Ishikawa (cell line): ENCODE measurements at regions not wholly inside any gene's neighbourhood (a gene's known extent, or its start where the extent isn't known, plus 50 kb on each side); places are given as distances from the start of the nearest gene placed in this dataset.

Source experiments
- CEBPB ChIP-seq: IDR thresholded peaks from 2 replicates; pipeline ENCODE4 v1.6.1; 2012
- CREB1 ChIP-seq: IDR thresholded peaks from 2 replicates; pipeline ENCODE4 v1.6.1; 2012; ENCODE audit warnings: low read depth
- EGR1 ChIP-seq: IDR thresholded peaks from 2 replicates; pipeline ENCODE4 v1.6.1; 2012
- EP300 ChIP-seq: IDR thresholded peaks from 2 replicates; pipeline ENCODE4 v1.6.1; 2012; ENCODE audit warnings: borderline replicate concordance
- FOXM1 ChIP-seq: IDR thresholded peaks from 2 replicates; pipeline ENCODE4 v1.6.1; 2012; ENCODE audit warnings: low read depth, borderline replicate concordance
- NFIC ChIP-seq: IDR thresholded peaks from 2 replicates; pipeline ENCODE4 v1.6.1; 2012
- RAD21 ChIP-seq: IDR thresholded peaks from 2 replicates; pipeline ENCODE4 v1.6.1; 2012; ENCODE audit warnings: low read depth
- TAF1 ChIP-seq: IDR thresholded peaks from 2 replicates; pipeline ENCODE4 v1.6.1; 2012; ENCODE audit warnings: low read depth, mild to moderate bottlenecking
- TCF12 ChIP-seq: IDR thresholded peaks from 2 replicates; pipeline ENCODE4 v1.6.1; 2012; ENCODE audit warnings: low read depth
- TEAD4 ChIP-seq: IDR thresholded peaks from 2 replicates; pipeline ENCODE4 v1.6.1; 2012
- YY1 ChIP-seq: IDR thresholded peaks from 2 replicates; pipeline ENCODE4 v1.6.1; 2012; ENCODE audit warnings: low read depth
- ZBTB7A ChIP-seq: IDR thresholded peaks from 2 replicates; pipeline ENCODE4 v1.6.1; 2012; ENCODE audit warnings: low read depth
- TF ChIP-seq, protein P1 (sequence below): IDR thresholded peaks from 2 replicates; pipeline ENCODE4 v1.6.1; 2012; ENCODE audit warnings: low read depth, mild to moderate bottlenecking
- TF ChIP-seq, protein P2 (sequence below): IDR thresholded peaks from 2 replicates; pipeline ENCODE4 v1.6.1; 2012
- TF ChIP-seq, protein P3 (sequence below): IDR thresholded peaks from 2 replicates; pipeline ENCODE4 v1.6.1; 2012

- TF ChIP-seq NFIC = no peak
- TF ChIP-seq, protein P1, sequence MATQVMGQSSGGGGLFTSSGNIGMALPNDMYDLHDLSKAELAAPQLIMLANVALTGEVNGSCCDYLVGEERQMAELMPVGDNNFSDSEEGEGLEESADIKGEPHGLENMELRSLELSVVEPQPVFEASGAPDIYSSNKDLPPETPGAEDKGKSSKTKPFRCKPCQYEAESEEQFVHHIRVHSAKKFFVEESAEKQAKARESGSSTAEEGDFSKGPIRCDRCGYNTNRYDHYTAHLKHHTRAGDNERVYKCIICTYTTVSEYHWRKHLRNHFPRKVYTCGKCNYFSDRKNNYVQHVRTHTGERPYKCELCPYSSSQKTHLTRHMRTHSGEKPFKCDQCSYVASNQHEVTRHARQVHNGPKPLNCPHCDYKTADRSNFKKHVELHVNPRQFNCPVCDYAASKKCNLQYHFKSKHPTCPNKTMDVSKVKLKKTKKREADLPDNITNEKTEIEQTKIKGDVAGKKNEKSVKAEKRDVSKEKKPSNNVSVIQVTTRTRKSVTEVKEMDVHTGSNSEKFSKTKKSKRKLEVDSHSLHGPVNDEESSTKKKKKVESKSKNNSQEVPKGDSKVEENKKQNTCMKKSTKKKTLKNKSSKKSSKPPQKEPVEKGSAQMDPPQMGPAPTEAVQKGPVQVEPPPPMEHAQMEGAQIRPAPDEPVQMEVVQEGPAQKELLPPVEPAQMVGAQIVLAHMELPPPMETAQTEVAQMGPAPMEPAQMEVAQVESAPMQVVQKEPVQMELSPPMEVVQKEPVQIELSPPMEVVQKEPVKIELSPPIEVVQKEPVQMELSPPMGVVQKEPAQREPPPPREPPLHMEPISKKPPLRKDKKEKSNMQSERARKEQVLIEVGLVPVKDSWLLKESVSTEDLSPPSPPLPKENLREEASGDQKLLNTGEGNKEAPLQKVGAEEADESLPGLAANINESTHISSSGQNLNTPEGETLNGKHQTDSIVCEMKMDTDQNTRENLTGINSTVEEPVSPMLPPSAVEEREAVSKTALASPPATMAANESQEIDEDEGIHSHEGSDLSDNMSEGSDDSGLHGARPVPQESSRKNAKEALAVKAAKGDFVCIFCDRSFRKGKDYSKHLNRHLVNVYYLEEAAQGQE = no peak
- no peak for TF ChIP-seq CEBPB
- TF ChIP-seq RAD21 = no peak
- no peak for TF ChIP-seq FOXM1
- TF ChIP-seq TCF12 = no peak
- TF ChIP-seq CREB1 = no peak
- TF ChIP-seq, protein P2, sequence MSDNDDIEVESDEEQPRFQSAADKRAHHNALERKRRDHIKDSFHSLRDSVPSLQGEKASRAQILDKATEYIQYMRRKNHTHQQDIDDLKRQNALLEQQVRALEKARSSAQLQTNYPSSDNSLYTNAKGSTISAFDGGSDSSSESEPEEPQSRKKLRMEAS = no peak
- no peak for TF ChIP-seq TAF1
- TF ChIP-seq TEAD4 = no peak
- TF ChIP-seq EP300 = no peak
Observed at GRCh38 chrX:98962996-98963395, 1447.1 kb downstream of the PCDH19 start.

DNA sequence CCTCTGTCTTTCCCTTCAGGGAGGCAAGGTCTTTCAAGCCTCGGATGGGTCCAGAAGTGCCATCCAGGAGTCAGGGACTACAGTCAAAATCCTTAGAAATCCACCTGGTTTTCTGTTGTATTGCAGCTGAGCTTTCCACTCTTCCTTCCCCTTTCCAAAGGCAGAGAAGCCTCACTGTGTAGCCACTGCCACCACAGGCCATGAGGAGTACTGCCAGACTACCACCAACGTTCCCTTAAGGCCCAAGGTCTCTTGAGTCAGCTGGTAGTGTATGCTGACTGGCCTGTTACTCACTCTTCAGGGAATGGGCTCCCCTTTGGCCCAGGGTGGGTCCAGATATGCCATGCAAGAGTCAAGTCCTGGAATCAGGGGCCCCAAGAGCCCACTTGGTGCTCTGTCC, 1454.1 kb downstream of the PCDH19 start:
- no peak for TF ChIP-seq CREB1
- TF ChIP-seq, protein P3, sequence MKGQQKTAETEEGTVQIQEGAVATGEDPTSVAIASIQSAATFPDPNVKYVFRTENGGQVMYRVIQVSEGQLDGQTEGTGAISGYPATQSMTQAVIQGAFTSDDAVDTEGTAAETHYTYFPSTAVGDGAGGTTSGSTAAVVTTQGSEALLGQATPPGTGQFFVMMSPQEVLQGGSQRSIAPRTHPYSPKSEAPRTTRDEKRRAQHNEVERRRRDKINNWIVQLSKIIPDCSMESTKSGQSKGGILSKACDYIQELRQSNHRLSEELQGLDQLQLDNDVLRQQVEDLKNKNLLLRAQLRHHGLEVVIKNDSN = no peak
- TF ChIP-seq, protein P2 = no peak
- no peak for TF ChIP-seq EP300
- no peak for TF ChIP-seq TCF12
- no peak for TF ChIP-seq RAD21
- no peak for TF ChIP-seq TEAD4
- TF ChIP-seq, protein P1 = no peak
- no peak for TF ChIP-seq EGR1
- no peak for TF ChIP-seq FOXM1
- TF ChIP-seq NFIC = no peak
- TF ChIP-seq CEBPB = no peak
- no peak for TF ChIP-seq ZBTB7A
- no peak for TF ChIP-seq TAF1
- TF ChIP-seq YY1 = no peak

GRCh38 chrX:98939456-98939855, 1470.6 kb downstream of the PCDH19 start:
- TF ChIP-seq, protein P1 = no peak
- TF ChIP-seq TCF12 (no peak), TAF1 (no peak), RAD21 (no peak), EGR1 (no peak), NFIC (no peak), TEAD4 (no peak)
- TF ChIP-seq, protein P3 = no peak
- TF ChIP-seq, protein P2 = no peak

DNA sequence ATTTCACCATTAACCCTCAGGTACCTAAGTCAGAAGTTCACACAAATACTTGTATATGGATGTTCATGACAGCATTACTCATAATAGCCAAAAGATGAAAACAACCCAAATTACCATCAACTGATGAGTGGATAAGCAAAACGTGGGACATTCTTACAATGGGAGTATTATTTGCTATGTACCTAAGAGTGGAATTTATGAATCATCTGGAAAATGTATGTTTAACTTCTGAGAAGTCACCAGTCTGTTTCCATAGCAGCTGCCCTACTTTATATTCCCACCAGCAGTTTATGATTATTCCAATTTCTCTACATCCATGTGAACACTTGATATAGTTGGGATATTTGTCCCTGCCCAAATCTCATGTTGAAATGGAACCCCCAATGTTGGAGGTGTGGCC, 1478.9 kb downstream of the PCDH19 start:
- TF ChIP-seq, protein P1 = no peak
- TF ChIP-seq NFIC (no peak), TCF12 (no peak), CEBPB (no peak), FOXM1 (no peak), EGR1 (no peak), EP300 (no peak), RAD21 (no peak), ZBTB7A (no peak)
- TF ChIP-seq, protein P2 = no peak
